GM18873 (cell line): ENCODE measurements at regions not wholly inside any gene's neighbourhood (a gene's known extent, or its start where the extent isn't known, plus 50 kb on each side); places are given as distances from the start of the nearest gene placed in this dataset.
"Not testable (repeated sequence)": the region's sequence is repeated elsewhere in the genome, so short reads cannot be mapped to it uniquely, and the experiment has no call there.

Source experiments
- ATAC-seq: cut with Tn5 transposase; IDR thresholded peaks from one replicate; pipeline ENCODE4 v1.9.1; 2021; ENCODE audit warnings: mild to moderate bottlenecking, moderate library complexity, moderate number of reproducible peaks; ENCODE audit not compliant: unreplicated experiment, low FRiP score

GRCh38 chr3:118533676-118534075, 501.0 kb downstream of the IGSF11 start:
- ATAC-seq, result no peak

DNA sequence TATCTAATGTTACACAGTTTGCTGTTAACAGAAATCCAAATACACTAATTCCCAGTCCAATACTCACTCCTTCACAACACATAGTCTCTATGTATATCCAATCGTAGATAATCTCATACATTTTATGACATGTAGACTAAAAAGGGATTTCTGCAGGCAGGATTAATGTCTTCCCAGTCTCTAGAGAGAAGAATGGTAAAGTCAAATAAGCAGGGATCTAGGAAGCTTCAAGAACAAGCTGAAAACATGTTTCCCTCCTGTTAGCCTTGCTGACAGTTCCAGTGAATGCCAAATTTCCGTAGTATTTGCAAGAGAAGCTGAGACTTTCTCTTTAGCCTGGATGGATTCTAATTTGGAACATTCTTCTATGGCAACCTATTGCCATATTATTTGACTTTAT, 500.1 kb downstream of the IGSF11 start:
- ATAC-seq, result no peak

GRCh38 chr3:118536764-118537163, 497.9 kb downstream of the IGSF11 start:
- ATAC-seq, result no peak

DNA sequence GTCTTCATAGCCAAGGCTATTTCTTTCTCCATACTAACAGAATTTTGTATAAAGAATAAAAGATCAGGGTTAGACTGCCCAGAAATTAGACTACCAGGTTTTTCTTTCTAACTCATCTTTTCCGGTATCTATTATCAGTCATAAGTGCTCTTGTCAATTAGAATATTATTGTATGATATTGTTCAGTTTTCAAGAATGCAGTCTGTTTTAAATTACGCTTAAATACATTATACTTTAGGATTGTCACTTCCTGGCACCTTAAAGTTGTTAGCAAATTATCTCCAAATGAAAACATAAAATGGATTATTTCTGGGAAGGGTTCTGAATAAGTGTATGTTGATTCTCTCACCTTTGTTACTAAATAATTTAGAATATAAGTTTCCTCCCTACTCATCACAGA, 497.2 kb downstream of the IGSF11 start:
- ATAC-seq, result no peak

GRCh38 chr3:118538187-118538586, 496.5 kb downstream of the IGSF11 start:
- no peak for ATAC-seq

DNA sequence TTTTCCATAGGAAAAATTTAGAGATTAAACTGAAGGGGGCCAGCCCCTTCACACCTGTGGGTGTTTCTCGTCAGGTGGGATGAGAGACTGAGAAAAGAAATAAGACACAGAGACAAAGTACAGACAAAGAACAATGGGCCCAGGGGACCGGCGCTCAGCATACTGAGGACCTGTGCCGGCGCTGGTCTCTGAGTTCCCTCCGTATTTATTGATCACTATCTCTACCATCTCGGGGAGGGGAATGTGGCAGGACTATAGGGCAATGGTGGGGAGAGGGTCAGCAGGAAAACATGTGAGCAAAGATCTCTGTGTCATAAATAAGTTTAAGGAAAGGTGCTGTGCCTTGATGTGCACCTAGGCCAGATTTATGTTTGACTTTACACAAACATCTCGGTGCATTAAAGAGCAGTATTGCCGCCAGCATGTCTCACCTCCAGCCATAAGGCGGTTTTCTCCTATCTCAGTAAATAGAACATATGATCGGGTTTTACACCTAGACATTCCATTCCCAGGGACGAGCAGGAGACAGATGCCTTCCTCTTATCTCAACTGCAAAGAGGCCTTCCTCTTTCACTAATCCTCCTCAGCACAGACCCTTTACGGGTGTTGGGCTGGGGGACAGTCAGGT, 494.7 kb downstream of the IGSF11 start:
- ATAC-seq, result not testable (repeated sequence)

DNA sequence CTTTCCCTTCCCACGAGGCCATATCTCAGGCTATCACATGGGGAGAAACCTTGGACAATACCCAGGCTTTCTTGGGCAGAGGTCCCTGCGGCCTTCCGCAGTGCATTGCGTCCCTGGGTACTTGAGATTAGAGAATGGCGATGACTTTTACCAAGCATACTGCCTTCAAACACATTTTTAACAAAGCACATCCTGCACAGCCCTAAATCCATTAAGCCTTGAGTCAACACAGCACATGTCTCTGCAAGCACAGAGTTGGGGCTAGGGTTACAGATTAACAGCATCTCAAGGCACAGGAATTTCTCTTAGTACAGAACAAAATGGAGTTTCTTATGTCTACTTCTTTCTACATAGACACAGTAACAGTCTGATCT, 494.2 kb downstream of the IGSF11 start:
- not testable (repeated sequence) for ATAC-seq

- ATAC-seq, result no peak
These were observed 493.8 kb downstream of the IGSF11 start for GRCh38 chr3:118540826-118541225.

- no peak for ATAC-seq
These were observed 492.9 kb downstream of the IGSF11 start for GRCh38 chr3:118541796-118542195.

DNA sequence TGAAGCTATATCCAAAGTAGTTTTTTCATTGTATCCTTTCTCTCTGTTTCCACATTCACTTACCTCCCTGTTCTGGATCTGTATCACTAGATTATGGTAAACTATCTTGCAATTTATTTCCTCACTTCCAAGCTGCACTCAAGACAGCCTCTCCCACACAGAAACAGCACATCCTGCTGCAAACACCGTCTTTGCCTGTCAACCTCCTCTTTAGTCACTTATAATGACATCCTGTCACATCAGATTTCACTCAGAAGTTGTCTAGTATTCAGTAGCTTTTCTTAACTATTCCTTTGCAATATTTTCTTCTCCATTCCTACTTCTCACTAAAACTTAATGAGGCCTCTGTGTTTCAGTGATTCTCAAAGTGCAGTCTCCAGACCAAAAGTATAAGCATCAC, 490.8 kb downstream of the IGSF11 start:
- ATAC-seq, result no peak

DNA sequence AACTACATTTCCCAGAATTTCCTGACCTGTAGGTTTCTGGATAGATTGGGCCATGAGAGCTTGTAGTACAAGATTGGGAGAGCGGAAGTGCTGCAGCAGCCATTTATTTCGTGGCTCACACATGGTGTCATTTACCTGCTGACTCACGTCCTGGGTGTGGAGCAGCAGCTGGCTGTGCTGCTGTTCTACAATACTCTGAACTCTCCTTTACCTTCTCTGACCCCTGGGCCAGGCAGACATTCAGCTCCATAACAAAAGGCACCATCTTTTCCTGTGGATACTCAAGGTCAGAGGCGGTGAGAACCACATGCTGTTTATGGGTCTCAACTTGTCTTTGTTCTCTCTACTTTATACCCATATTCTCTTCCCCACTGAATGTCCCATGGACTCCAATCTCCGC, 490.2 kb downstream of the IGSF11 start:
- no peak for ATAC-seq

DNA sequence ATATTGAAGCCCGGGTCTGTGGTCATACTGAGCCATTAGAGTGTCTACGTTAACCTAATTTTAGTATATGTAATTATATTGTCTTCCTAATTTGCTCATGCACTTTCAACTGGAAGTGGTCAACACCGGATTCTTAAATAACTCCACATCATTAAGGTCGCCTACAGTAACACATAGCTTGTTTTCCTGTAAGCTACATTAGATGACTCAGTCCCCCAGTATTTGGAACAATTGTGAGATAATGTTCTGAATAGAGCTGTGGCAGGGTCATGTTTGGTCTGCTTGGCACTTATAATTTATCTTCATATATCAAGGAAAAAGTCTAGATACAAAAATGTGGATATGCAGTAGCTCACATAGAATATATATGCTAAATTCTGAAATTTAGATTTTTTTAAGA, 486.2 kb downstream of the IGSF11 start:
- no peak for ATAC-seq

GRCh38 chr3:118550122-118550521, 484.5 kb downstream of the IGSF11 start:
- no peak for ATAC-seq

- ATAC-seq, result no peak
These were observed 484.1 kb downstream of the IGSF11 start for GRCh38 chr3:118550556-118550955.

- ATAC-seq, result no peak
These were observed 480.4 kb downstream of the IGSF11 start for GRCh38 chr3:118554148-118554838.

GRCh38 chr3:118556983-118557382, 477.7 kb downstream of the IGSF11 start:
- no peak for ATAC-seq

DNA sequence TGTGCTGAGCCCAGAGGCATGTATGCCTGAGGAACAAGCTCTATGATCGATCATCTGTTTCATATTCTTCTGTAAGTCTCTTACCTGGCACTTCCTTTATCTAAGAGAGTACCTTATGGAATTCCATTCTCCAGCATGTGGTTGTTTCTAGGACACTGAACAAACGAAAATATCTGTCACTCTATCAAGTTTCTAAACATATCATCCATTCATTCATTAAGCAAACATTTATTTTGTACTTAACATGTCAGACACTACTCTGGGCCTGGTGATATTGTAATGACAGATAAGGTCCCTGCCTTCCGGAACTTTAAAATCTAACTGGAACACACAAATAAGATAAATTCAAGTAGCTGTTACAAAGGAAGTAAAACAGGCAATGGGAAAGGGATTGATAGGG, 477.1 kb downstream of the IGSF11 start:
- no peak for ATAC-seq

- ATAC-seq, result no peak
These were observed 475.4 kb downstream of the IGSF11 start for GRCh38 chr3:118559286-118559685.

DNA sequence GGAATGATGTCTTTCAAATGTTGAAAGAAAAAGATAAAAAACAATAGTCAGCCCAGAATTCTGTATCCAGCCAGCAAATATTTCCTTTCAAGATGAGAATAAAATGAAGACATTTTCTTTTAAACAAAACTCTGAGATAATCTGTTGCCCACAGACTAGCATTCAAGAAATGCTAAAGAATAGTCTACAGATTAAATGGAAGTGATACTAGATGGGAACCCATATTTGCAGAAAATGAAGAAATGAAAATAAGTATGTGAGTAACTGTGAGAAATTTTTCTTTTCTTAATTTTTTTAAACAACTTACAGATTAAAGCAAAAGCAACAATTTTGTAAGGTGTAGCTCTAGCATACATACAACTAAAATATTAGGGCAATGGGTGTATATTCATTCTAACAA, 469.8 kb downstream of the IGSF11 start:
- no peak for ATAC-seq

- no peak for ATAC-seq
These were observed 460.7 kb downstream of the IGSF11 start for GRCh38 chr3:118573912-118574311.

DNA sequence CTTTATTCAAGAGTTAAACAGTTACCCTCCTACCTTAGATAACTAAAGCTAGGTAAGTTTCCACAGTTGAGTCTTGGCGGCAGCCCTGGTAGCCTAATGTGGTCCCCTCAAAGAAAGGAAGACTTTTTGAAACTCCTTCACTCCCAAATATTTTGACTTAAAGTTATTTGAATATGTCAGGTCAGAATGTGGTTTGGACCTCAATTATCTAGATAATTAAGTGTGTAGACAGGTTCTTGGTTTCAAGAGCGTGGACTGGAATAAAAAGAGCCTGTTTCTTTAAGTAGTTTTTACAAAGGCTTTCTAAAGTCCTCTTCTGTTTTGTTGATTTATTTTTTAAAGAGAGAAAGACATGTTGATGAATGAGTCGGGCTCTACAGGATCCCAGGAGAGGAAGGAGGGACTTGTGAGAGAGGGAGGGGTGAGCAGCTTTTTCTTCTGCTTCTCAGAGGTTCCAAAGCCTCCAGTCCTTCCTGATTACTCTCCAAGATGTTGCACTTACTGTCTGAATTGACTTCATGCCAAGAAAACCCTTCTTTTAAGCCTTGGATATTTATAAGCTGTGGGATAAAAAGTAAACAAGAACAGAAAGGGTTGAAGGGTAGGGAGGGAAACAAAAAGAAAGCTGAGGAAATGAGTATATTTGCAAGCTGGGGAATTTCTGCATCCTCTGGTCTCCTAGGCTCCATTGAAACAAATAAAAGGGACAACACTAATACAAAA, 457.4 kb downstream of the IGSF11 start:
- ATAC-seq, result no peak

DNA sequence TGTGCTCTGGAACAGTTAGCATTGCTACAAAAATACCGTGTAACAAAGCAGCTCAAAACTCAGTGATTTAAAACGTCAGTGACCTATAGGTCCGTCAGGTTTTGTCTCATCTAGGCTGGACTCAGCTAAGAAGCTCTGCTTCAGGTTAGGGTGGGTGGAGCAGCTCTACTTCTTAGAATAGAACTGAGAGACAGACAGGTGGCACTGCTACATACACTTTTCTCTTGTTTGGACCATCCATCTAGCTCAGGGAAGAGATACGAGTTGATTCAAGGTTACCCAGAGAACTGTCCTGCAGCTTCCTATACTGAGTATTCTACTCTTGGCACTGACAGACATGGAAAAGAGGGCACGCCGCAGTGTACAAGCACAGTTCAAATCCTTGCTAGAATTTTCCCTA, 456.1 kb downstream of the IGSF11 start:
- no peak for ATAC-seq
